ENCODE measurements at regions not wholly inside any gene's neighbourhood (a gene's known extent, or its start where the extent isn't known, plus 50 kb on each side); places are given as distances from the start of the nearest gene placed in this dataset.
A peak's percentile ranks its signal among the peaks of the same experiment; 100 is the strongest.

- DNase-seq, result no peak
Measured at GRCh38 chr13:91099877-91100276, 247.6 kb upstream of the MIR17HG start.

- no peak for DNase-seq
Measured at GRCh38 chr13:91100944-91101343, 246.5 kb upstream of the MIR17HG start.

DNA sequence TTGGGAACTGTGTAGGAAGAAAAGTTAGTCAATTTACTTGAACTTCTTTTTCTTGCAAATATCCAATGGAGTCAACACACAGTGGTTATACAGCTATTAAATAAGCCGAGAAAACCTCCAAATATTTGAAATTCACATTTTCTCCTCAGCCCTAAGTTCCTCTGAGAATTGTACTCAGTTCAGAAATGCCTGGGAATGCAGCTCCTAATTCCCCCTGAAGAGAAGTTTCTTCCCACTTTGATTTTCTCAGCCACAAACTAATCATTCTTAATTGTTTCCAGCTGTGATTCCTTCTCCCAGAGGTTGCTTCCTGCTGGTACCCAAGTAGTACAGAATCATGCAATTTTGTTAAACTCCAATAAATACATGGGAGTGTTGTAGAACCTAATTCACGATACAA is 246.1 kb upstream of the MIR17HG start:
- DNase-seq, result no peak

- no peak for DNase-seq
Measured at GRCh38 chr13:91105270-91105669, 242.2 kb upstream of the MIR17HG start.

- DNase-seq, result no peak
Measured at GRCh38 chr13:91106565-91106964, 240.9 kb upstream of the MIR17HG start.

DNA sequence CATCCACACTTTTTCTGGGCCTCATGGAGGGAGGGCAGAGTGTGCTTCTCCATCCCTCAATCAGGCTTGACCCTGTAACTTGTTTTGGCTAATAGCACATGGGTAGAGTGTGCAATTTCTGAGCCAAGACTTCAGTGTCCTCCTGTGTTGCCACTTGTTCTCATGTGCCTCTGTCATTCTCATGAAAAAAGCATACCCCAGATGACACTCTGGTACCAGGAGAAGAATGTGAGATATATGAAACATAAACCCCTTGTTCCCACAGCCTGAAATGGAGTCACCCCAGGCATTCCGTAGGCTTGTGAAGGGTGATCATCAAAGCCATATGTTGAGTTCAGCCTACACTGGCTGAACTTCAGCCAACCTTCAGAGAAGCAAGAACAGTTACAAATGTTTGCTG is 239.2 kb upstream of the MIR17HG start:
- no peak for DNase-seq

DNA sequence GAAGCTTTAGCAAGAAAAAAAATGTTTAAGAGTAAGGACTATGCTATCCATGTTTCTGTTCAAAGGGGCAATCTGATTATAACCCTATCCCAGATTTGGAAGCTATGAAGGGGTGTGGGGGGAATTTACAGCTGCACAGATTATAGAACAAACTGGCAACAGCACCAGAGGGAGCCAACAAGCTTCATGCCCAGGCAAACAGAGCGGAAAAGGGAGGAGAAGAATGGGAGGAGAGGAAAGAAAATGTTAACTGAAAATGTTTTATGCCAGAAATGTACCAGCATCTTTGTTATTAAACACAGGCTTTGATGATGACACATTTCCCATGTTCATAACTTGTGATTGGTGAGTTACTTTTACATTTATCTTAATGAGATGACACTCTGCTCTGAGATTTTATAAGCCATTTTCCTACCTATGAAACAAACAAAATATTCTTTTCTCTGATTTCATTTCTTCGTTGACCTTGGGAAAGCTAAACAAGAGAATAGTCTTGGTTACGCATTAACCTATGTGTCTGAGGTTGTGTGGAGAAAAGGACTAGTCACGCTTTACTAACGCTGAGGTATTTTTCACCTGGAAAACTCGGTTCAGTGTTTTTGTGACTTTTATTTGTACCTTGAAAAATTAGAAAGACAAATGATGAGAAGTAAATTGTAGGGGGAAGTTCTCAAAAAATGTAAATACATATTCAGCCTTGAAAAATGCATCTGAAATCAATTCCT is 235.8 kb upstream of the MIR17HG start:
- DNase-seq, result no peak

GRCh38 chr13:91112201-91112923 is 235.1 kb upstream of the MIR17HG start:
- DNase-seq, result no peak

DNA sequence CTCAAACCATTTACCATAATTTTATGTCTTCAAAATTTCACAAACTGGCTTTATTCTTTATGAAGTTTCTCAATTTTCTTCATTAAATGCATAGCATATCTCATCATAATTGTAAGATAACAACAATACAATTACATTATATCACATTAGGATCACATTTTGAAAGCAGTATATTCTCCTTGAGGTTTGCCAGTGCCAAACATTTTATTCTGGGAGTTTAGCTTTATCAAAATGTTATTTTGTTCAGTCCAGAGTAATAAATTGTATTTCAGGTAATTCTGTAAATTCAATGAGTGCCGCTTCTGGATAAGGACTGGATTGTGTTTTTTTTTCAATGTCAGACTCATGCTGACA is 234.6 kb upstream of the MIR17HG start:
- no peak for DNase-seq

DNA sequence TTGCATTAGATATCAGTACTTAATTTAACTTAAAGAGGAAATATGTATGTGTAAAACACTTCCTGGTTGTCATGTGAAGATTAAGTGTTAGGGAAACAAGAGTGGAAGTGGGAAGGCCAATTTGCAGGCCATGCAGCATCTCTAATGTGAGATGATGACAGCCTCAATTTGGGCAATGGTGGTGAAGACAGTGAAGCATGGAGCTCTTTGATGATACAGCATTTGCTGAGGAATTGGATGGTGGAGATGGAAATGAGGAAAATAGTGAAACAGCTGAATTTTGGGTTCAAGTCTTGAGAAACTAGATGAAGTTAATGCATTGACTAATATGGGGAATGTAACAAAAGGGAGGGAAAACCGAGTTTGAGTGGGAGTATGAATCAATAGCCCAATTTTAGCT is 231.7 kb upstream of the MIR17HG start:
- DNase-seq, result no peak

DNA sequence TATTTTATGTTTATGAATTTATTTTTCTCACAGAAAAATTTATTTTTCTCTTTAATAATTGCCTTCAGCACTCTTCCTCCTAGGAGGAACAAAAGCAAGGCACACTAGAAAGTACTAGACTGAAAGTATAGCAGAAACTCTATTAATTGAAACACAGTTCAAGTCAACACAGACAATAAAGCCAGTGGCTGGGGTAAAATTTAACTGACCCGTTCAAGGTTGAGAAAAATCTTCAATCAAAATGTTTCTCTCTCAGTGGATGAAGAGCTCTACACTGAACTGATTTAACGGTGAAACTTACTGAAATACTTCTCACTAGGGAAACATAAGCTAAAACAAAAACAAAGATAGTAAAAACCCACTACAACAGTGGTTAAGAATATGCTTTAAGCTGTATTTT is 230.1 kb upstream of the MIR17HG start:
- no peak for DNase-seq

DNA sequence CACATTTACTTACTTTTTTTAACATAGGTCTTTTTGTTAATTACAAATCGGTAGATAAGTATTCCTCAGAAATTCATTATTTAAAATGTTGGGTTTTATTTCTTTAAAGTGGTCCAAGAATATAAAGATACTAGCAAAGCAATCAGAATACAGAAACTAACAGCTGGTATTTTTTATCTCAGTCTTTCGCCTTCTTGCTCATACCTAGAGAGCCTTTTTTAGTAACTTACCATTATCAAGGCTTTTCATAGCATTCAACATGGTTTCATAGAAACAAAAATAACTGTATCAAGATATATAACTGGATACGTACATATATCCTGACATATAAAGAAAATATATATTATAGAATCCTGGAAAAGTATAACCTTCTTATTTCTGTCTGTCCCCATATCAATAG is 227.8 kb upstream of the MIR17HG start:
- DNase-seq, result no peak

- DNase-seq, result no peak
Measured at GRCh38 chr13:91122766-91123165, 224.7 kb upstream of the MIR17HG start.

GRCh38 chr13:91123456-91124127 is 223.9 kb upstream of the MIR17HG start:
- DNase-seq, result no peak

- no peak for DNase-seq
Measured at GRCh38 chr13:91126806-91127205, 220.7 kb upstream of the MIR17HG start.

DNA sequence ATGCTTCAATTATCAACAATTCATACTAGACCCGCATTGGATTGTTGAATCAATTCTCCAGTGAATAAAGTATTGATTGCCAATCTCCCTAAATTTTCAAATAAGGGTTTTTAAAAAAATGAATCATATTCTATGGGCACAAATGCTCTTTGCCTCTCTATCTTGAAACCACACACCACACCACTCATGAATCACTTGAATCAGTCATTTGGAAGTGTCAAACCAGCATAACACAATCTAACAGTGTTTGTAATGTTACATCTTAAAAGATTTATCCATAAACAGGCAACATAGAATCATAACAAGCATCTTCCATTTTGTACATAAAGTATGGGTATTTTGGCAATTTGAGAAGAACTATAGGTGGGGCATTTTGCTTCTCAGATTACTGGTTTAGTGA is 219.5 kb upstream of the MIR17HG start:
- no peak for DNase-seq

DNA sequence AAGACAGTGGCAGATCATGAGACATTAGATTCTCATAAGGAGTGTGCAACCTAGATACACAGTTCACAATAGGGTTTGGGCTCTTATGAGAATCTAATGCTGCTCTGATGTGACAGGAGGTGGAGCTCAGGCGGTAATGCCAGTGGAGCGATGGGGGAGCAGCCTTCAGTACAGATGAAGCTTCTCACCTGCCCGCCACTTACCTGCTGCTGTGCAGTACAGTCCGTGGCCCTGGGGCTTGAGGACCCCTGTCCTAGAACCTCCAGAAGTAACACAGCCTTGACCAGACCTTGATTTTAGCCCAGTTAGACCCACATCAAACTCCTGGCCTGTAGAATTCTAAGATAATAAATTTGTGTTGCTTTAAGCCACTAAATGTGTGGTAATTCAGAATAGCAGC is 215.1 kb upstream of the MIR17HG start:
- DNase-seq, result no peak

GRCh38 chr13:91132786-91133185 is 214.7 kb upstream of the MIR17HG start:
- no peak for DNase-seq

DNA sequence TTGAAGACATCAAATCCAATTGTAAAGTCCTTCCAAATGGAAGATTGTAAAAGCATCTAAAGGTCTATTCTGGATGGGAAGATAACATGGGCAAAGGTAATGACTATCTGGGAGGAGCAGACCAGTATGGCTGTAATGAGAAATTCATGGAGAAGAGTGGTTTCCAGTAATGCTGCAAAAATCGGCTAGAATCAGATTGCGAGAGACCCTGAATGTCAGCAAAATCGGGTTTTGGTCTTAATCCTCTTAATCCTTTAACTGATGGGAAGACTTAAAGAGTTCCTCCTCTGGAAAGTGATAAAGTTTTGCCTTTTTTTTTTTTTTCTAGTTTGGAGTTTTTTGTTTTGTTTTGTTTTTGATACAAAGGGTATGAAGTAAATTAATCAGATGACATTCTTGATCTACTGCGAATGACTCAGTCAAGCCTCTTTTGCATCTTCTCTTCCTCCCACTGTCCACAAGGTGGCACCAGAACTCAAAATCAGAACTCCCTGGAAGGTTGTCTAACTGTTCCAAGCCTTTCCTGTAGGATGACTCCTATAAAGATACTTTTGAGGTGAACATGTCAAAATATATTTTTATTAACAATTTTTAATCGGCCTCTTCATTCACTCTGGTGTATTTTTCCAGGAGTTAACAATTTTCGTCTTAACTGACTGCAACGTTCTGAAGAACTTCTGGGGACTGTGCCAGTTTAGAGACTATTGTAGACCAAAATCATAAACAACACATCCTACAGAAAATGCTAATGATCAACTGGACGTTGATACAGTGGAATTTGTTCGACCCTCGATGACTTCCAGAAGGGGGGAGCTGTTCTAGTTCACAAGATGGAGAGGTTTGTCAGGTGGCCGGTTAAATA is 213.3 kb upstream of the MIR17HG start:
- peak; percentile 46 for DNase-seq

DNA sequence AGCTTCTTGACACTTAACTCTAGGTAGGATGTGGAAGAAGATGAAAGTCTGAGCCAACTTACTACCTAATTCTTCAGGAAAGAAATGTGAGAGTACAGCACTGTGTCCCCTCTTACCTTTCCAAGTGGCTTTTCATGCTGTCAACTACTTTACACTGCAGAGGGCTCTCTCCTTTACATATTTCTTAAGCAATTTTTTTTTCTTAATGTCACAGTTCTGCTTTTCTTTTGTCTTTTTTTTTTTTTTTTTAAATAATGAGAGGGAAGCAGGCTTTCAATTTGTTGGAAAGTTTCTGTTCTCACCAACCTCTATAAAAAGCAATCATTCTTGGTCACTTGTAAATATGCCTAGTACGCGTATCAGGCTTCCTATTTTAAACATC is 212.7 kb upstream of the MIR17HG start:
- no peak for DNase-seq

- no peak for DNase-seq
Measured at GRCh38 chr13:91135376-91135775, 212.1 kb upstream of the MIR17HG start.

- no peak for DNase-seq
Measured at GRCh38 chr13:91135968-91136367, 211.5 kb upstream of the MIR17HG start.

DNA sequence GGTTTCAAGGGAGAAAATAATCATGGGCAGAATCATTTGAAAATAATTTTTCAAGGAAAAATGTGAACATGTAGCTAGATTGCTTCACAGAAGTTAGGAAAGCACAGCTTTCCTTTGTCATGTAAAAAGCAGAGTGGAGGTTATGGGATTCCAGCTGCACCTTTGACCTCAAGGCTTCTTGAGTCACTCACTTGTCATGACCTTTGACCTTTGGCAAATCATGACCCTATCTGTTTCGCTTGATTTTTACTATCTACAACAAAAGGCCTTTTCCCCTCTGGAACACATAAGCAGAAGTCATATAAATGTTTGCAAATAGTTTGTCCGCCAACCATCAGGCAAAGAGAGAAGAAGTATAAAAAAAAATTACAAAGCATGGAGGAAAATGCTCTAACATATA is 210.7 kb upstream of the MIR17HG start:
- DNase-seq, result no peak

Measured in stimulated activated CD4-positive, alpha-beta T cell treated with anti-CD3 and anti-CD28 coated beads, Interleukin-4, amount 100 ng/mL, for 24 hours (primary cell).